B cell (primary cell): ENCODE measurements at regions not wholly inside any gene's neighbourhood (a gene's known extent, or its start where the extent isn't known, plus 50 kb on each side); places are given as distances from the start of the nearest gene placed in this dataset.

Experiments
- EZH2 ChIP-seq: IDR thresholded peaks from 2 replicates; pipeline ENCODE4 v1.6.1; 2012; ENCODE audit warnings: borderline replicate concordance, low read depth, mild to moderate bottlenecking, moderate library complexity, low read length; ENCODE audit not compliant: insufficient read depth, poor library complexity, severe bottlenecking
- TF ChIP-seq, protein P1 (sequence below): fragments of 200-600 bp; IDR thresholded peaks from one replicate; pipeline ENCODE4 v1.8.0; 2022; ENCODE audit warnings: antibody characterized with exemption, mild to moderate bottlenecking

GRCh38 chr14:87014856-87015255, 978.1 kb downstream of the GALC start:
- TF ChIP-seq, protein P1, sequence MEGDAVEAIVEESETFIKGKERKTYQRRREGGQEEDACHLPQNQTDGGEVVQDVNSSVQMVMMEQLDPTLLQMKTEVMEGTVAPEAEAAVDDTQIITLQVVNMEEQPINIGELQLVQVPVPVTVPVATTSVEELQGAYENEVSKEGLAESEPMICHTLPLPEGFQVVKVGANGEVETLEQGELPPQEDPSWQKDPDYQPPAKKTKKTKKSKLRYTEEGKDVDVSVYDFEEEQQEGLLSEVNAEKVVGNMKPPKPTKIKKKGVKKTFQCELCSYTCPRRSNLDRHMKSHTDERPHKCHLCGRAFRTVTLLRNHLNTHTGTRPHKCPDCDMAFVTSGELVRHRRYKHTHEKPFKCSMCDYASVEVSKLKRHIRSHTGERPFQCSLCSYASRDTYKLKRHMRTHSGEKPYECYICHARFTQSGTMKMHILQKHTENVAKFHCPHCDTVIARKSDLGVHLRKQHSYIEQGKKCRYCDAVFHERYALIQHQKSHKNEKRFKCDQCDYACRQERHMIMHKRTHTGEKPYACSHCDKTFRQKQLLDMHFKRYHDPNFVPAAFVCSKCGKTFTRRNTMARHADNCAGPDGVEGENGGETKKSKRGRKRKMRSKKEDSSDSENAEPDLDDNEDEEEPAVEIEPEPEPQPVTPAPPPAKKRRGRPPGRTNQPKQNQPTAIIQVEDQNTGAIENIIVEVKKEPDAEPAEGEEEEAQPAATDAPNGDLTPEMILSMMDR = no peak
- no peak for TF ChIP-seq EZH2
